Cardiac fibroblast (primary cell): ENCODE measurements at regions not wholly inside any gene's neighbourhood (a gene's known extent, or its start where the extent isn't known, plus 50 kb on each side); places are given as distances from the start of the nearest gene placed in this dataset.
A peak's percentile ranks its signal among the peaks of the same experiment; 100 is the strongest.

Source experiments
- DNase-seq, 2 donors: peaks; one replicate each; pipeline versions ENCODE4 v3.0.0 to v3.0.0-alpha.2; 2010; ENCODE audit warnings: low read depth in 2 of 2
- H3K4me3 ChIP-seq, 2 donors: replicated peaks in 1 of 2; 1 replicate in 1 of 2; 2 replicates in 1 of 2; pipeline ENCODE4 v1.5.1; 2011; ENCODE audit warnings: low read depth in 2 of 2, low read length in 2 of 2, mild to moderate bottlenecking in 2 of 2, moderate library complexity in 1 of 2
- CTCF ChIP-seq: IDR thresholded peaks from one replicate; pipeline ENCODE4 v1.5.1; 2011; ENCODE audit warnings: low read depth, mild to moderate bottlenecking, low read length, inconsistent platforms

GRCh38 chrX:20451929-20452328, 185.2 kb upstream of the RPS6KA3 start:
- no peak for TF ChIP-seq CTCF
- no peak overlapping the region for H3K4me3 ChIP-seq
- DNase-seq: no peak

- no peak for TF ChIP-seq CTCF
- no peak overlapping the region for H3K4me3 ChIP-seq
- no peak for DNase-seq
These were observed 178.4 kb upstream of the RPS6KA3 start for GRCh38 chrX:20445109-20445508.

GRCh38 chrX:20442597-20442996, 175.9 kb upstream of the RPS6KA3 start:
- TF ChIP-seq CTCF: peak; percentile 49
- H3K4me3 ChIP-seq: no peak overlapping the region
- peak; percentile 87 to 89 for DNase-seq

- TF ChIP-seq CTCF: no peak
- DNase-seq: no peak
These were observed 174.4 kb upstream of the RPS6KA3 start for GRCh38 chrX:20441123-20441522.

GRCh38 chrX:20438871-20439526, 172.3 kb upstream of the RPS6KA3 start:
- no peak overlapping the region for H3K4me3 ChIP-seq
- DNase-seq: no peak

More at GRCh38 chrX:20441123-20441522, 174.4 kb upstream of the RPS6KA3 start:
- no peak overlapping the region for H3K4me3 ChIP-seq

GRCh38 chrX:20437683-20438082, 171.0 kb upstream of the RPS6KA3 start:
- peak in 1 of 2 donors; percentile 10 for DNase-seq
- no peak for TF ChIP-seq CTCF
- H3K4me3 ChIP-seq: no peak overlapping the region

More at GRCh38 chrX:20438871-20439526, 172.3 kb upstream of the RPS6KA3 start:
- TF ChIP-seq CTCF: no peak

GRCh38 chrX:20435913-20436312, 169.2 kb upstream of the RPS6KA3 start:
- DNase-seq: no peak
- TF ChIP-seq CTCF: no peak
- no peak overlapping the region for H3K4me3 ChIP-seq
